Skeletal muscle satellite cell (primary cell): ENCODE measurements at regions not wholly inside any gene's neighbourhood (a gene's known extent, or its start where the extent isn't known, plus 50 kb on each side); places are given as distances from the start of the nearest gene placed in this dataset.
A peak's percentile ranks its signal among the peaks of the same experiment; 100 is the strongest.

Source experiments
- H3K27me3 ChIP-seq: 2 replicates; pipeline ENCODE4 v1.7.0; 2013; ENCODE audit warnings: low read length; ENCODE audit not compliant: control insufficient read depth, insufficient read depth
- H3K36me3 ChIP-seq: 2 replicates; pipeline ENCODE4 v1.7.0; 2013; ENCODE audit warnings: mild to moderate bottlenecking, control low read depth, low read length; ENCODE audit not compliant: insufficient read depth
- H3K4me1 ChIP-seq: 2 replicates; pipeline ENCODE4 v1.7.0; 2013; ENCODE audit warnings: low read length; ENCODE audit not compliant: control insufficient read depth, insufficient read depth
- H3K4me2 ChIP-seq: 2 replicates; pipeline ENCODE4 v1.7.0; 2013; ENCODE audit warnings: mild to moderate bottlenecking, low read length
- H3K4me3 ChIP-seq: 2 replicates; pipeline ENCODE4 v1.7.0; 2013; ENCODE audit warnings: low read length
- H3K9ac ChIP-seq: 2 replicates; pipeline ENCODE4 v1.7.0; 2013; ENCODE audit warnings: mild to moderate bottlenecking, low read depth, low read length, moderate library complexity
- H3K9me3 ChIP-seq: replicated peaks from 2 replicates; pipeline ENCODE4 v1.7.0; 2013; ENCODE audit warnings: mild to moderate bottlenecking, control low read depth, low read length

DNA sequence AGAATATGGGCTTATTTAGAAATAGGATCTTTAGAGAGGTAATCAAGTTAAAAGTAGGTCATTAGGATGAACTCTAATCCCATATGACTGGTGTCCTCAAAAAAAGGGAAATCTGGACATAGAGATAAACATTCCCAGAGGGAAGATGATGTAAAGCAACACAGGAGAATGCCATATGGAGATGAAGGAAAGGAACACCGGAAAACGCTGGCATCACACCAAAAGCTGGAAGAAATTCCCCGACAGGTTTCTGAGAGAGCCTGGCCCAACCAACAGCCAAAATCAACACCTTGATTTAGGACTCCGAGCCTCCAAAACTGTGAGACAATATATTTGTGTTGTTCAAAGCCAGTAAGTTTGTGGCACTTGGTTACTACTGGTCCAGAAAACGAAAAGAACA is 296.7 kb downstream of the DSEL start:
- peaks cover 4% of the 10 kb centered on the region for H3K9me3 ChIP-seq

DNA sequence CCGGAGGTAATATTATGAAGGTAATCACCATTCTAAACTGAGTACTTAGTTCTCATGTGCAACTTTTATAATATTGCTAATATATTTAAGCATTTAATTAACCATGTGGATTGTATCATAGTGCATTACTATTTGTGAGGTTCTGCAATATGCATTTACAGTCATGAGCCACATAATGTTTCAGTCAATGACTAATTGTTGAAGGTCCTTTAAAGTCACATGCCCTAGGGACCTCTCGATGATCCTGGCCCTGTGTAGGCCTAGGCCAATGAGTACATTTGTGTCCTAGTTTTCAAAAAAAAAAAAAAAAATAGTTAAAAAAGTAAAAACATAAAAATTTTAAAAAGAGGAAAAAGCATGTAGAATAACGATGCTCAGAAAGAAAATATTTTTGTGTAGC is 298.0 kb downstream of the DSEL start:
- peak overlapping the region; percentile 14 for H3K9ac ChIP-seq
- H3K4me1 ChIP-seq = peaks cover 17% of the 10 kb centered on the region
- peaks cover 4% of the 10 kb centered on the region for H3K9me3 ChIP-seq
- no peaks in the 10 kb centered on the region for H3K36me3 ChIP-seq
- H3K4me2 ChIP-seq = no peak overlapping the region
- H3K27me3 ChIP-seq = no peaks in the 10 kb centered on the region
- H3K4me3 ChIP-seq = no peak overlapping the region

More for the DNA sequence above, 296.7 kb downstream of the DSEL start:
- H3K4me2 ChIP-seq = no peak overlapping the region
- no peaks in the 10 kb centered on the region for H3K27me3 ChIP-seq
- no peaks in the 10 kb centered on the region for H3K36me3 ChIP-seq
- H3K9ac ChIP-seq = no peak overlapping the region
- no peak overlapping the region for H3K4me3 ChIP-seq
- peaks cover 17% of the 10 kb centered on the region for H3K4me1 ChIP-seq

DNA sequence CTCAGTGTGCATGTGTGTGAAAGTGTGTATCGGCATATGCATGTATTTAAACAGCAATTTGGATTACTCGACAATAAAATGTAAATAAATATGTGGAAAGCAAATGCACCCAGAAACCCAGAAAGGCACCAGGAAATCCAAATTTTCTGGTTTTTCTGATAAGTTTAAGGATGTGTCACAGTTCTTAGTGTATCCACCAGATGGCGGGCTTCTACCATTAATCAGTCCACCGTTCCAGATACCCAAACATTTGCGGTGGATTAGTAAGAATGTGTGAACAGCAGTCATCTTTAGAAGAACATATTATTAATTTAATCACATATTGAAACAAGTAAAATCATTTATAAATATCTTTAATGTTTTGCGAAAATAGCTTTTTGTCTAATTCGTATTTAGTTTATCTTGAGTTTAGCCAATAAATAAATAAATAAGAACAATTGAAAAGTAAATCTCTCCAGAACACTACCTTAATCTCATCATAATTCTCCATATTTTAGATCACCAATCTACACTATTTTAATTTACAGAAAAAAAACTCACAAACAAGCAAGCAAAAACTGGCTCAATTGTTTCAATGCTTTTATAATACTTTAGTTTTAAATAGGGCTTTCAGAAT is 298.9 kb downstream of the DSEL start:
- Histone ChIP-seq H3K4me3 (no peak overlapping the region), H3K4me2 (no peak overlapping the region), H3K9me3 (peaks cover 4% of the 10 kb centered on the region), H3K4me1 (peaks cover 17% of the 10 kb centered on the region), H3K9ac (peak overlapping the region; percentile 30), H3K36me3 (no peaks in the 10 kb centered on the region), H3K27me3 (no peaks in the 10 kb centered on the region)

GRCh38 chr18:67216846-67217245 is 299.7 kb downstream of the DSEL start:
- H3K4me3 ChIP-seq = no peak overlapping the region
- peaks cover 4% of the 10 kb centered on the region for H3K9me3 ChIP-seq
- H3K36me3 ChIP-seq = no peaks in the 10 kb centered on the region
- H3K4me1 ChIP-seq = peaks cover 17% of the 10 kb centered on the region
- no peak overlapping the region for H3K4me2 ChIP-seq
- H3K9ac ChIP-seq = peak overlapping the region; percentile 30
- no peaks in the 10 kb centered on the region for H3K27me3 ChIP-seq

GRCh38 chr18:67215686-67216085 is 300.8 kb downstream of the DSEL start:
- H3K27me3 ChIP-seq = no peaks in the 10 kb centered on the region
- no peak overlapping the region for H3K9ac ChIP-seq
- no peaks in the 10 kb centered on the region for H3K36me3 ChIP-seq
- H3K4me1 ChIP-seq = peaks cover 24% of the 10 kb centered on the region
- H3K4me3 ChIP-seq = no peak overlapping the region
- H3K9me3 ChIP-seq = peaks cover 4% of the 10 kb centered on the region
- H3K4me2 ChIP-seq = no peak overlapping the region

DNA sequence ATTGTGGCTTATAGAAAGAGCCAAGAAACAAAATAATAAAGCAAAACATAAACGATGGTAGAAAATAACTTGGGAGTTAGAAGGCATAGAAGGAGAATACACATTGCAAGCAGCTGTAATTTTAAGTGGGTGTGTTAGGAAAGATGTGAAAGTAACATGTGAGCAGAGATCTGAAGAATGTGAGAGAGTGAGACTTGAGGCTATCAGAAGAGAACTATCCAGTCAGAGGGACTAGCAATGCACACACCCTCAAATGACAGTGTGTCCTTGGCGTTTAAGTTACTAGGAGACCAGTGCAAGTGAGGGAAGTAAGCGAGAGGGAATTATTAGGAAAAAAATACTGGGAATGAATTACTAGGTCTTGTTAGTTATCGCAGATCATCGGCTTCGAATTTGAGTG is 304.9 kb downstream of the DSEL start:
- Histone ChIP-seq H3K4me3 (no peak overlapping the region), H3K4me1 (peaks cover 8% of the 10 kb centered on the region), H3K4me2 (peak overlapping the region; percentile 23), H3K36me3 (no peaks in the 10 kb centered on the region), H3K9ac (no peak overlapping the region), H3K9me3 (no peaks in the 10 kb centered on the region), H3K27me3 (no peaks in the 10 kb centered on the region)

- Histone ChIP-seq H3K4me2 (no peak overlapping the region), H3K27me3 (no peaks in the 10 kb centered on the region), H3K36me3 (no peaks in the 10 kb centered on the region), H3K4me3 (no peak overlapping the region), H3K9ac (no peak overlapping the region), H3K4me1 (no peaks in the 10 kb centered on the region), H3K9me3 (no peaks in the 10 kb centered on the region)
These were observed 315.9 kb downstream of the DSEL start for GRCh38 chr18:67200665-67201064.

GRCh38 chr18:67199993-67200617 is 316.4 kb downstream of the DSEL start:
- no peaks in the 10 kb centered on the region for H3K27me3 ChIP-seq
- no peak overlapping the region for H3K4me2 ChIP-seq
- no peaks in the 10 kb centered on the region for H3K36me3 ChIP-seq
- no peaks in the 10 kb centered on the region for H3K9me3 ChIP-seq
- H3K4me3 ChIP-seq = no peak overlapping the region
- no peaks in the 10 kb centered on the region for H3K4me1 ChIP-seq
- no peak overlapping the region for H3K9ac ChIP-seq

DNA sequence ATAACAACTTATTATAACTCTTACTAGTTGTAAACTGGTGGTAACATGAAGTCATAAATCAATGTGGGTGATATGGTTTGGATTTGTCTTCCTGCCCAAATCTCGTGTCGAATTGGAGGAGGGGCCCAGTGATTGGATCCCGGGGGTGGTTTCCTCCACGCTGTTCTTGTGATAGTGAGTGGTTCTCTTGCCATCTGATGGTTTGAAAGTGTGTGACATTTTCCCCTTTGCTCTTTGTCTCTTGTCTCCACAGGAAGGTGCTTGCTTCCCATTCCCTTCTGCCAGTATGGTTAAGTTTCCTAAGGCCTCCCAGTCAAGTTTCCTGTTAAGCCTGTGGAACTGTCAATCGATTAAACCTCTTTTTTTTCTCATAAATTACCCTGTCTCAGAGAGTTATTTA is 321.6 kb downstream of the DSEL start:
- Histone ChIP-seq H3K36me3 (no peaks in the 10 kb centered on the region), H3K27me3 (no peaks in the 10 kb centered on the region), H3K9ac (no peak overlapping the region), H3K4me2 (no peak overlapping the region), H3K4me1 (no peaks in the 10 kb centered on the region), H3K4me3 (no peak overlapping the region), H3K9me3 (no peaks in the 10 kb centered on the region)

DNA sequence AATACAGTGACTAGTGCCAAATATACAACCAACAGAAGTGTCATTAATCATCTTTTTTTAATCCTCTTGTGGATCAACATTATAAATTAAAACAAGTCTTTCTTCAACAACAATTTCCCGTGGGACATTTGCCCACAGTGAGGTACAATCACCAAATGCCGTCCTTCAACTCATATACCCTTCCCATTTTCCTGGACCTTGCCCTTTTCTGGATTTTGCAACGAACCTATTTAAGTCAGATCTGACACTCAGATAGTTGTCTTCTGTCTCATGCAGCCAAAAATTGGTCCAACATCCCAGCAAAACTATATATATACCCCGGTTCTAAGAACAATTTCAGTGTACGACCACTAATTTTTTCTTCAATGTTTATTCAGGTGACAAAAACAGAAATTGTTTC is 324.0 kb downstream of the DSEL start:
- no peak overlapping the region for H3K4me2 ChIP-seq
- H3K9me3 ChIP-seq = no peaks in the 10 kb centered on the region
- H3K4me1 ChIP-seq = no peaks in the 10 kb centered on the region
- no peak overlapping the region for H3K9ac ChIP-seq
- H3K27me3 ChIP-seq = no peaks in the 10 kb centered on the region
- no peaks in the 10 kb centered on the region for H3K36me3 ChIP-seq
- H3K4me3 ChIP-seq = no peak overlapping the region

DNA sequence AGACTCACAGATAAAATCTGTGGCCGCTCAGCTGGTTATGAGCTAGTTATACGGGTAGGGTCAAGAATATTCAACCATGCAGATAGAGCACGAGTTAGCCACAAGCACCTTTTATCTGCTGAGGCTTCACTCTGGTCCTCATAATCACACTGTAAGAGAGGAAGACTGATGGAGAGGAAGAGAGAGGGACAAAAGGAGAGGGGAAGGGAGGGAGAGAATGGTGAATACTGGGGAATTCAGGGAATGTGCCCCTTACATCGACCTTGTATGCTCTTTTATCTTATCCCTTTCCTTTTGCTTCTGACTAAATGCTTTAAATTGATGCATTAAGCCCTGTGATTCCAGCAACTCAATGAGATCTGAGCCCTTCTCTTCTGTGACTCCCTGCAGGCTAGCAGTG is 333.1 kb downstream of the DSEL start:
- Histone ChIP-seq H3K9ac (no peak overlapping the region), H3K4me1 (no peaks in the 10 kb centered on the region), H3K36me3 (no peaks in the 10 kb centered on the region), H3K27me3 (no peaks in the 10 kb centered on the region), H3K4me3 (no peak overlapping the region), H3K9me3 (no peaks in the 10 kb centered on the region), H3K4me2 (no peak overlapping the region)

DNA sequence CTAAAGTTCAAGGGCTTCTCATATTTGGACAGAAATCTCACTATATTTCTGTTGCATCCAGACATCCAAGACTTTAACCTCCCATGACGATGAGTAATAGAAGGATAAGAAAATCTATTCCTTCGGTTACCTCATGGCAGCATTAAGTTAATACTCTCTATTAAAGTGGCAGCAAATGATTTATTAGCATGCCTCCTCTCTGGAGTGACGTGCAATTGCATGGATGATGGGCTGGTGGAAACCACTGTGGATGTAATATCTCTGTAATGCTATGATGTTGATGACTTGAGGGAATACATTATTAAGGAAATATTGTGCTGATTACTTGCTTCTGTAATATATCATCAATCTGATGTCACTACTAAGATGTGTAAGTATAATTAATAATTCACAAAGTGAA is 336.8 kb downstream of the DSEL start:
- Histone ChIP-seq H3K4me3 (no peak overlapping the region), H3K36me3 (no peaks in the 10 kb centered on the region), H3K9ac (no peak overlapping the region), H3K4me2 (no peak overlapping the region), H3K27me3 (no peaks in the 10 kb centered on the region), H3K9me3 (no peaks in the 10 kb centered on the region), H3K4me1 (no peaks in the 10 kb centered on the region)
